H1 (cell line): ENCODE measurements at regions not wholly inside any gene's neighbourhood (a gene's known extent, or its start where the extent isn't known, plus 50 kb on each side); places are given as distances from the start of the nearest gene placed in this dataset.

ENCODE experiments used
- CTCF ChIA-PET: fragments of 300-600 bp; sonication (Branson Sonifier 250); formaldehyde crosslinking; loops from one replicate; lab custom pipeline; 2021; ENCODE audit not compliant: partially characterized antibody; lab: Charles Lee
- POLR2A ChIA-PET: fragments of 300-600 bp; sonication (Branson Sonifier 250); formaldehyde crosslinking; loops from one replicate; lab custom pipeline; 2021; ENCODE audit warnings: inconsistent platforms; ENCODE audit not compliant: partially characterized antibody; lab: Charles Lee
- DNase-seq, 2 experiments: peaks; one replicate each; pipeline versions ENCODE4 v3.0.0 to v3.0.0-alpha.2; 2010 to 2022; ENCODE audit warnings: low spot score in 2 of 2, low read depth in 1 of 2, mixed read lengths in 1 of 2
- FAIRE-seq: peaks from 2 replicates; lab custom pipeline; 2011; peaks lifted over from hg19 to GRCh38; lab: Jason Lieb, UNC
- H2AFZ ChIP-seq: 2 replicates; pipeline ENCODE4 v1.8.1; 2012; ENCODE audit warnings: low read length, inconsistent platforms
- H2AK5ac ChIP-seq: 2 replicates; pipeline ENCODE4 v1.6.1; 2013; ENCODE audit warnings: low read depth, low read length
- H2BK120ac ChIP-seq: replicated peaks from 2 replicates; pipeline ENCODE3; 2013; ENCODE audit warnings: low read depth, low read length, inconsistent platforms
- H2BK12ac ChIP-seq: 2 replicates; pipeline ENCODE4 v1.6.1; 2013; ENCODE audit warnings: low read depth, low read length
- H2BK15ac ChIP-seq: 2 replicates; pipeline ENCODE4 v1.6.1; 2013; ENCODE audit warnings: low read length
- H2BK20ac ChIP-seq: 2 replicates; pipeline ENCODE4 v1.6.1; 2013; ENCODE audit warnings: low read length
- H2BK5ac ChIP-seq: 2 replicates; pipeline ENCODE4 v1.6.1; 2013; ENCODE audit warnings: low read depth, low read length
- H3K14ac ChIP-seq: 2 replicates; pipeline ENCODE4 v1.6.1; 2013; ENCODE audit warnings: inconsistent platforms; ENCODE audit not compliant: insufficient read length
- H3K18ac ChIP-seq: 2 replicates; pipeline ENCODE4 v1.6.1; 2013; ENCODE audit warnings: low read length; ENCODE audit errors: extremely low read depth
- H3K23ac ChIP-seq: 2 replicates; pipeline ENCODE4 v1.6.1; 2013; ENCODE audit warnings: inconsistent platforms; ENCODE audit not compliant: insufficient read length
- H3K23me2 ChIP-seq: 2 replicates; pipeline ENCODE4 v1.6.1; 2013; ENCODE audit warnings: low read depth, low read length
- H3K27ac ChIP-seq: 2 replicates; pipeline ENCODE4 v1.6.1; 2011; ENCODE audit warnings: low read depth, low read length, inconsistent platforms
- H3K27me3 ChIP-seq, 4 experiments: replicated peaks in 1 of 4; 1 replicate in 1 of 4; 2 replicates in 3 of 4; pipeline versions ENCODE4 v1.6.1 to v1.8.1; 2011 to 2013; ENCODE audit warnings: low read length in 3 of 4, mild to moderate bottlenecking in 3 of 4, inconsistent platforms in 2 of 4, mixed read lengths in 2 of 4, moderate library complexity in 1 of 4; ENCODE audit not compliant: control insufficient read depth in 3 of 4, insufficient read depth in 3 of 4; ENCODE audit errors: extremely low read depth in 1 of 4
- H3K36me3 ChIP-seq, 4 experiments: 2 replicates each; pipeline versions ENCODE4 v1.6.1 to v1.8.1; 2011 to 2013; ENCODE audit warnings: mild to moderate bottlenecking in 4 of 4, low read length in 3 of 4, moderate library complexity in 2 of 4, control low read depth in 1 of 4, inconsistent platforms in 1 of 4; ENCODE audit not compliant: insufficient read depth in 4 of 4, control insufficient read depth in 2 of 4
- H3K4ac ChIP-seq: replicated peaks from 2 replicates; pipeline ENCODE3; 2013; ENCODE audit warnings: low read length, low read depth, mixed read lengths, inconsistent platforms; ENCODE audit not compliant: insufficient read length
- H3K4me1 ChIP-seq, 4 experiments: replicated peaks in 1 of 4; 1 replicate in 1 of 4; 2 replicates in 3 of 4; pipeline versions ENCODE4 v1.6.1 to v1.8.1; 2011 to 2013; ENCODE audit warnings: low read length in 3 of 4, inconsistent platforms in 2 of 4, mixed read lengths in 1 of 4; ENCODE audit not compliant: insufficient read depth in 4 of 4, control insufficient read depth in 3 of 4
- H3K4me2 ChIP-seq, 2 experiments: 2 replicates each; pipeline versions ENCODE4 v1.6.1 to v1.8.1; 2011 to 2013; ENCODE audit warnings: low read depth in 2 of 2, low read length in 2 of 2, control low read depth in 1 of 2, inconsistent platforms in 1 of 2, mild to moderate bottlenecking in 1 of 2; ENCODE audit not compliant: insufficient read depth in 1 of 2
- H3K4me3 ChIP-seq, 4 experiments: fragments of 200-600, 300-600 bp in 1 of 4; sonication (generic), shearing (Covaris generic), sonication (Bioruptor Twin) in 1 of 4; 2 replicates each; pipeline versions ENCODE4 v1.5.1 to v1.8.1; 2011 to 2016; ENCODE audit warnings: low read length in 4 of 4, low read depth in 3 of 4, control low read depth in 2 of 4, inconsistent platforms in 2 of 4, mild to moderate bottlenecking in 2 of 4, mixed read lengths in 1 of 4, moderate library complexity in 1 of 4; ENCODE audit not compliant: insufficient read depth in 2 of 4; ENCODE audit errors: extremely low read depth in 1 of 4
- H3K56ac ChIP-seq: replicated peaks from 2 replicates; pipeline ENCODE3; 2013; ENCODE audit warnings: low read depth, mild to moderate bottlenecking, mixed read lengths, low read length, inconsistent platforms; ENCODE audit not compliant: insufficient read length
- H3K79me1 ChIP-seq: 2 replicates; pipeline ENCODE4 v1.6.1; 2013; ENCODE audit warnings: low read depth, low read length, control low read depth
- H3K79me2 ChIP-seq, 2 experiments: 2 replicates each; pipeline versions ENCODE4 v1.6.1 to v1.8.1; 2012 to 2013; ENCODE audit warnings: low read length in 2 of 2, mild to moderate bottlenecking in 2 of 2, inconsistent platforms in 1 of 2; ENCODE audit not compliant: insufficient read depth in 2 of 2, control insufficient read depth in 1 of 2
- H3K9ac ChIP-seq, 4 experiments: replicated peaks in 1 of 4; 1 replicate in 1 of 4; 2 replicates in 3 of 4; pipeline versions ENCODE4 v1.6.1 to v1.8.1; 2011 to 2013; ENCODE audit warnings: low read depth in 3 of 4, low read length in 3 of 4, control low read depth in 2 of 4, mild to moderate bottlenecking in 2 of 4, moderate library complexity in 2 of 4, inconsistent platforms in 1 of 4; ENCODE audit errors: extremely low read depth in 1 of 4
- H3K9me3 ChIP-seq, 2 experiments: 2 replicates each; pipeline versions ENCODE4 v1.6.1 to v1.8.1; 2012 to 2013; ENCODE audit warnings: mild to moderate bottlenecking in 2 of 2, moderate library complexity in 2 of 2, control low read depth in 1 of 2, inconsistent platforms in 1 of 2, low read depth in 1 of 2, low read length in 1 of 2, mixed read lengths in 1 of 2; ENCODE audit not compliant: insufficient read depth in 2 of 2
- H4K20me1 ChIP-seq, 2 experiments: replicated peaks in 1 of 2; 2 replicates each; pipeline versions ENCODE3 to v1.8.1; 2011 to 2013; ENCODE audit warnings: inconsistent platforms in 2 of 2, low read length in 2 of 2, mild to moderate bottlenecking in 1 of 2; ENCODE audit not compliant: insufficient read depth in 2 of 2, control insufficient read depth in 1 of 2
- H4K5ac ChIP-seq: 2 replicates; pipeline ENCODE4 v1.6.1; 2013; ENCODE audit warnings: low read length, low read depth, mixed read lengths, inconsistent platforms; ENCODE audit not compliant: insufficient read length
- H4K8ac ChIP-seq: 2 replicates; pipeline ENCODE4 v1.8.0; 2013; ENCODE audit warnings: mild to moderate bottlenecking, moderate library complexity, low read length, inconsistent platforms; ENCODE audit not compliant: insufficient read depth; ENCODE audit errors: extremely low read depth
- H4K91ac ChIP-seq: replicated peaks from 2 replicates; pipeline ENCODE3; 2013; ENCODE audit warnings: low read length, mixed read lengths, inconsistent platforms; ENCODE audit not compliant: insufficient read length
- GABPA ChIP-seq: IDR thresholded peaks from 2 replicates; pipeline ENCODE4 v1.6.1; 2011; ENCODE audit warnings: mild to moderate bottlenecking, low read length, moderate library complexity, borderline replicate concordance; ENCODE audit not compliant: insufficient read depth
- RXRA ChIP-seq: IDR thresholded peaks from 2 replicates; pipeline ENCODE4 v1.6.1; 2011; ENCODE audit warnings: low read depth, mild to moderate bottlenecking, low read length, moderate library complexity; ENCODE audit not compliant: insufficient read depth
- WGBS, 2 experiments: shearing (Covaris generic) in 1 of 2; methylation state at CpG; one replicate each; pipeline versions ENCODE4 v1.1.6 to v1.1.7; 2013 to 2015; ENCODE audit warnings: low lambda C conversion rate in 2 of 2, mixed read lengths in 2 of 2, inconsistent platforms in 1 of 2, low coverage in 1 of 2, missing lambda C conversion rate in 1 of 2; ENCODE audit not compliant: insufficient replicate concordance in 2 of 2, insufficient coverage in 1 of 2, insufficient read length in 1 of 2; ENCODE audit errors: extremely low coverage in 1 of 2, missing lambda C conversion rate in 1 of 2; 5-methylcytosine and 5-hydroxymethylcytosine counted together

- H3K4me2 ChIP-seq = no peak overlapping the region
- H2BK5ac ChIP-seq = no peak overlapping the region
- no peak for DNase-seq
- H2BK120ac ChIP-seq = no peak overlapping the region
- no peaks in the 10 kb centered on the region for H3K79me2 ChIP-seq
- H3K18ac ChIP-seq = no peak overlapping the region
- no peak overlapping the region for H3K9ac ChIP-seq
- no peak overlapping the region for H4K91ac ChIP-seq
- no peak overlapping the region for H2BK12ac ChIP-seq
- no peak for FAIRE-seq
- H3K27ac ChIP-seq = no peak overlapping the region
- no peaks in the 10 kb centered on the region for H3K23me2 ChIP-seq
- ChIA-PET POLR2A (no interaction called here), CTCF (no interaction called here)
- H3K79me1 ChIP-seq = no peaks in the 10 kb centered on the region
- no peak overlapping the region for H2AFZ ChIP-seq
- no peak overlapping the region for H4K5ac ChIP-seq
- H3K4me1 ChIP-seq = no peaks in the 10 kb centered on the region
- H3K4ac ChIP-seq = no peak overlapping the region
- no peak overlapping the region for H2BK15ac ChIP-seq
- no peak overlapping the region for H3K56ac ChIP-seq
- H4K8ac ChIP-seq = no peak overlapping the region
- H2BK20ac ChIP-seq = no peak overlapping the region
- no peaks in the 10 kb centered on the region; a peak in 1 of 8 replicates for H3K36me3 ChIP-seq
- WGBS, 2 experiments = 88% methylated on average over 2 of the region's 2 CpGs; no CpG with 5 or more reads in 1 of the 2 experiments
- no peak overlapping the region for H3K14ac ChIP-seq
- no peaks in the 10 kb centered on the region for H3K27me3 ChIP-seq
- no peak overlapping the region for H3K23ac ChIP-seq
- H2AK5ac ChIP-seq = no peak overlapping the region
- no peaks in the 10 kb centered on the region; a peak in 1 of 4 replicates for H3K9me3 ChIP-seq
- no peaks in the 10 kb centered on the region for H4K20me1 ChIP-seq
- no peak overlapping the region for H3K4me3 ChIP-seq
- TF ChIP-seq RXRA (no peak), GABPA (no peak)
Measured at GRCh38 chr13:81609335-81609734, 1268.4 kb upstream of the SPRY2 start.
